Epidermal melanocyte (primary cell): ENCODE measurements at regions not wholly inside any gene's neighbourhood (a gene's known extent, or its start where the extent isn't known, plus 50 kb on each side); places are given as distances from the start of the nearest gene placed in this dataset.
A peak's percentile ranks its signal among the peaks of the same experiment; 100 is the strongest.
"Not testable (repeated sequence)": the region's sequence is repeated elsewhere in the genome, so short reads cannot be mapped to it uniquely, and the experiment has no call there.

ENCODE experiments used
- DNase-seq: peaks from one replicate; pipeline ENCODE4 v3.0.0; 2011; ENCODE audit warnings: low spot score; ENCODE audit not compliant: insufficient read length

GRCh38 chr22:25417826-25418225 lies 146.6 kb upstream of the GRK3 start:
- not testable (repeated sequence) for DNase-seq

GRCh38 chr22:25419247-25420113 lies 145.0 kb upstream of the GRK3 start:
- DNase-seq = no peak

- not testable (repeated sequence) for DNase-seq
Measured at GRCh38 chr22:25420114-25420441, 144.4 kb upstream of the GRK3 start.

GRCh38 chr22:25420471-25420924 lies 144.0 kb upstream of the GRK3 start:
- no peak for DNase-seq

GRCh38 chr22:25420925-25421904 lies 143.3 kb upstream of the GRK3 start:
- no peak for DNase-seq

- not testable (repeated sequence) for DNase-seq
Measured at GRCh38 chr22:25426530-25427308, 137.8 kb upstream of the GRK3 start.

- DNase-seq = not testable (repeated sequence)
Measured at GRCh38 chr22:25431637-25432342, 132.7 kb upstream of the GRK3 start.

- not testable (repeated sequence) for DNase-seq
Measured at GRCh38 chr22:25433381-25433970, 131.0 kb upstream of the GRK3 start.

- no peak for DNase-seq
Measured at GRCh38 chr22:25437414-25438160, 126.9 kb upstream of the GRK3 start.

GRCh38 chr22:25447067-25447685 lies 117.3 kb upstream of the GRK3 start:
- no peak for DNase-seq

- peak; percentile 97 for DNase-seq
Measured at GRCh38 chr22:25447686-25448434, 116.6 kb upstream of the GRK3 start.

- DNase-seq = no peak
Measured at GRCh38 chr22:25448435-25449051, 115.9 kb upstream of the GRK3 start.

GRCh38 chr22:25449781-25450317 lies 114.6 kb upstream of the GRK3 start:
- DNase-seq = no peak

GRCh38 chr22:25451480-25452114 lies 112.9 kb upstream of the GRK3 start:
- no peak for DNase-seq

GRCh38 chr22:25452116-25452700 lies 112.3 kb upstream of the GRK3 start:
- no peak for DNase-seq

- DNase-seq = no peak
Measured at GRCh38 chr22:25453058-25453457, 111.4 kb upstream of the GRK3 start.

GRCh38 chr22:25453557-25453956 lies 110.9 kb upstream of the GRK3 start:
- no peak for DNase-seq
